ENCODE measurements at regions not wholly inside any gene's neighbourhood (a gene's known extent, or its start where the extent isn't known, plus 50 kb on each side); places are given as distances from the start of the nearest gene placed in this dataset.

DNA sequence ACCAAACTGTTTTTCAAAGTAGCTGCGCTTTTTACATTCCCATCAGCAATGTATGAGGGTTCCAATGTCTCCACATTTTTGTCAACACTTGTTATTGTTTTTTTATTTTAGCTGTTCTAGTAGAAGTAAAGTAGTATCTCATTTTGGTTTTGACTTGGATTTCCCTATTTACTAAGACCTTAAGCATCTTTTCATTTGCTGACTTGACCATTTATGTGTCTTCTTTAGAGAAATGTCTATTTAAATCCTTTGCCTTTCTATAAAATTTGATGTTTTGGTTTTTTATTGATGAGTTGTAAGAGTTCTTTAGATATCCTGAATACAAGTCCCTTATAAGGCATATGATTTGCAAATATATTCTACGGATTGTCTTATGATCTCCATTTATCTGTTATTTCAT lies 110.6 kb downstream of the CD164 start:
- no peak for TF ChIP-seq POLR2A (IDR thresholded peaks at IDR 0.05; ENCODE audit: low read depth, low read length)
- no peak for TF ChIP-seq POLR2AphosphoS5 (IDR thresholded peaks at IDR 0.05; ENCODE audit: low read depth, low read length)

All from GM12892 (cell line).